ENCODE measurements at regions not wholly inside any gene's neighbourhood (a gene's known extent, or its start where the extent isn't known, plus 50 kb on each side); places are given as distances from the start of the nearest gene placed in this dataset.

- Mint-ChIP-seq H3K36me3 (no peaks in the 10 kb centered on the region), H3K27me3 (ENCODE audit: low read depth) (no peaks in the 10 kb centered on the region), H3K4me3 (no peak overlapping the region), H3K27ac (no peak overlapping the region), H3K9me3 (peaks cover 57% of the 10 kb centered on the region), H3K4me1 (no peaks in the 10 kb centered on the region)
- no peak for TF ChIP-seq CTCF (IDR thresholded peaks at IDR 0.05; ENCODE audit: unreplicated experiment)
- no peak for DNase-seq (ENCODE audit: low spot score in 2 of 2, unreplicated experiment in 2 of 2)
Measured at GRCh38 chrX:76931518-76931917, 504.0 kb downstream of the MAGEE1 start.

DNA sequence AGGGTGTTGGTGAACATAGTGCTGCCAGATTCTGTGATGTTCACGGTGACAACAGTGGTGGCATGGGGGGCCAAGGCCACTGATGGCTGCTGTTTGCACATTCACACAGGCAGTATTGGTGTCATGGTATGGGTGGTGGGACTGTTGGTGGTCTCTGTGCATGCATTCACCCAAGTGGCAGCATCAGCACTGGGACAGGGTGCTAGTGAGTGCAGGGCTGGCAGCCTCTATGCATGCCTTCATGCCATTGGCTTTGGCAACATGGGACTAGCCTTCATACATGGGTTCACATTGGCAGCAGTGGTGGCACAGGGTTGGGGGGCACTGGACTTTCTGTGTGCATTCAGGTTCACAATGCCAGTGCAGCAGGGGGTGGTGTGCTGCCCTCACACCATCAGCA lies 489.7 kb upstream of the FGF16 start:
- DNase-seq (ENCODE audit: low spot score in 2 of 2, unreplicated experiment in 2 of 2), result no peak
- H3K4me3 Mint-ChIP-seq, result no peak overlapping the region
- H3K36me3 Mint-ChIP-seq, result peaks cover 2% of the 10 kb centered on the region
- H3K9me3 Mint-ChIP-seq, result peaks cover 76% of the 10 kb centered on the region
- no peaks in the 10 kb centered on the region for H3K27me3 Mint-ChIP-seq (ENCODE audit: low read depth)
- no peak overlapping the region for H3K27ac Mint-ChIP-seq
- H3K4me1 Mint-ChIP-seq, result no peaks in the 10 kb centered on the region
- no peak for TF ChIP-seq CTCF (IDR thresholded peaks at IDR 0.05; ENCODE audit: unreplicated experiment)

DNA sequence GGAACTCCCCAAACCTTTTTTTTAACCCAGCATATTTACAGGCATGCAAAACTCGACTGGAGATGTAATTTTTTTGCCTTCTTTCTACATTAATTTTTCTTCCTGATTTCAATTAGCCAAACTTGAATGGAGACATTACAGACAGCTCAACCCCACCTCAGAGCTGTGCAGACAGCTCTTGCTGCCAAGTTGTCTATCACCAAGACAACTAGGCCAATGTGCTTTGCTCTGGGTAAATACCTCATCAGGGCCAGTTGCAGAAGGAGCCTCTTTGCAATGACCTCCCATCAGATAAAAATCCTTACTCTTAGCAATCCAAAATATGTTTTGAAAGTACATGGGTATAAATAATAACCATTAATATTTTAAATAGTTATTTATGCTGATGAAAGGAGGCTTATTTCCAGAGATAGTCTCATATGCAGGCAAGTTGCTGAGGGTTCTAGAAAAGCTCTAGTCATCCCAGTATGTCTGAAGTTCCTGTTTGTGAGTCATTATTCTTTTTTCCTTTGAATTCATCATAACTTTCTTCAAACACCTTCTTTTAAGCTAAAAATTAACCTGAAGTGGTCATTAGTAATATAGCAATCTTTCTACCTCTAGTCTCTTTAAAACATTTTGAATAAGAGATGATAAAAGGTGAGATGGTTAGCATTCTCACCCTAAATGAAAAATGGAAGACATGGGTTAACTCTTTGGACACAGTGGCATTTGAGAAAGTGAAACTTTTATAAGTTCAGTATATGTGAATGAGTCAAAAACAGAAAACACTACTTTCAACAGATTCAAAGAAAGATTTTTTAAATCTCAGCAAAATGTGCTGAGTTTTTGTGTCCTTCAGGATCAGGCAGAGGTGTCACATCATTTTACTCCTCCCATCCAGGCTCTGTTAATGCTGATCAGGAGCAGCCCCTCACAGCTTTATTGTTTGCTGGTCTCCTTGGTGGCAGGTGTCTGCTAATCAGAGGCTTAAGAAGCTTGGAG lies 475.5 kb upstream of the FGF16 start:
- H3K4me3 Mint-ChIP-seq, result no peak overlapping the region
- H3K27me3 Mint-ChIP-seq (ENCODE audit: low read depth), result no peaks in the 10 kb centered on the region
- no peak for TF ChIP-seq CTCF (IDR thresholded peaks at IDR 0.05; ENCODE audit: unreplicated experiment)
- peaks cover 27% of the 10 kb centered on the region for H3K9me3 Mint-ChIP-seq
- H3K27ac Mint-ChIP-seq, result no peak overlapping the region
- no peak for DNase-seq (ENCODE audit: low spot score in 2 of 2, unreplicated experiment in 2 of 2)
- no peaks in the 10 kb centered on the region for H3K4me1 Mint-ChIP-seq
- H3K36me3 Mint-ChIP-seq, result no peaks in the 10 kb centered on the region

DNA sequence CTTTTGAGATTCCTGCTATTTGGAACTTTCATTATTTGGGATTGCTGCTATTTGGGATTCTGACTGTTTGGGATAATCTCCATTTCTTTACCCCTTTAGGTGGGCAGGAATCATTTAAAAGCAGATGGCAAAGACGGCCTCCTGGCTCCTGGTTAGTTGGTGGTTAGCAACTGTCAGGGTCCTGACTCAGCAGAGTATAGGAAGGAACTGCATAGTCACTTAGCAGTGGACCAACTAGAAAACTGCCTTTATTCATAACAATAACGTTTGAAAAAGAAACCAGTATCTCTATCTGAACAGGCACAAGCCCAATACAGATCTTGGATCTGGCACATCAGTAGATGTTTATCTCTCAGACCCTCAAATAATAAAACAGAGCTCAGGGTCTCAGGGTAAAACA lies 469.7 kb upstream of the FGF16 start:
- Mint-ChIP-seq H3K36me3 (no peaks in the 10 kb centered on the region), H3K4me3 (no peak overlapping the region), H3K27me3 (ENCODE audit: low read depth) (no peaks in the 10 kb centered on the region), H3K9me3 (peaks cover 45% of the 10 kb centered on the region), H3K4me1 (no peaks in the 10 kb centered on the region), H3K27ac (no peak overlapping the region)
- no peak for DNase-seq (ENCODE audit: low spot score in 2 of 2, unreplicated experiment in 2 of 2)
- no peak for TF ChIP-seq CTCF (IDR thresholded peaks at IDR 0.05; ENCODE audit: unreplicated experiment)

DNA sequence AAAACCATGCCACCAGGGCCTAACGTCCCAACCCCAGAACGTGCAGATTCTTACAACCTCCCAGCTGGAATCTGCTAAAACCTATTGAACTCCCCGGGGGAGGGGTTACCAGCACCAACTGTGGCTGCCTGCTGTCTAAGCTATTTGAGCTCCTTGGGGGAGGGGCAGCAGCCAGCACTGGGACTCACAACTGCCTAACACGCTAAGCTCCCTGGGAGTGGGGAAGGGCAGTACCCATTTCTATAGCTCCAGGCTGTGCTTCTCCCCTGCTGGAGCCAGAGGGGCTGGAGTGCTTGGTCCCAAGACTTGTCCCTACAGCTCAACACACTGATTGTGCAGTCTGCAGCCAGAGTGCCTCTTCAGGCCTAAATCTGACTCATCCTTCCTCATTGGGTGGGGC lies 459.8 kb upstream of the FGF16 start:
- Mint-ChIP-seq H3K36me3 (no peaks in the 10 kb centered on the region), H3K4me1 (no peaks in the 10 kb centered on the region), H3K27ac (no peak overlapping the region), H3K4me3 (no peak overlapping the region), H3K9me3 (peaks cover 54% of the 10 kb centered on the region), H3K27me3 (ENCODE audit: low read depth) (no peaks in the 10 kb centered on the region)
- no peak for TF ChIP-seq CTCF (IDR thresholded peaks at IDR 0.05; ENCODE audit: unreplicated experiment)
- no peak for DNase-seq (ENCODE audit: low spot score in 2 of 2, unreplicated experiment in 2 of 2)

Data from mesothelial cell of epicardium (in vitro differentiated cells).